Astrocyte (in vitro differentiated cells and primary cell): ENCODE measurements at regions not wholly inside any gene's neighbourhood (a gene's known extent, or its start where the extent isn't known, plus 50 kb on each side); places are given as distances from the start of the nearest gene placed in this dataset.

Experiments used
- CTCF ChIP-seq: IDR thresholded peaks from 2 replicates; pipeline ENCODE4 v1.5.1; 2011; ENCODE audit warnings: low read depth, mild to moderate bottlenecking, inconsistent platforms, low read length, moderate library complexity; ENCODE audit not compliant: insufficient read depth
- EZH2 ChIP-seq: IDR thresholded peaks from 2 replicates; pipeline ENCODE4 v1.6.1; 2012; ENCODE audit warnings: mild to moderate bottlenecking, low read length, inconsistent platforms; ENCODE audit not compliant: insufficient read depth

DNA sequence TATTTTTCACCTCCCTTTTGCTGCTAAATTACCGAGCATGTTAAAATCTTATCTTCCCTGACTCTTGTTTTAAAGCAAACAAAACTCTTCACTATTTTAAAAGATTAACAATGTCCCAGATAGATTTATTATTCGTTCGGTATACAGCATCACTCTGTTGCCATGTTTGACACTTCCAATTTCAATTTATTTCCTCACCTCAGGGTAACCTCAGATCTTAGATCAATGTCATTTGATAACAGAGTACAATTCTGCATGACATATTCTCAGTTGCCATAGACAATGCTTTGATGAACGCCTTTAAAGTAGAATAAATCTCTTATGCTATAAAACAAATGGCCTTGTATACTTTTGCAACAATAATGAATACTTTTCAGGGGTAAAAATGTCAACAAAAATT is 1078.1 kb upstream of the IGFBP7 start:
- TF ChIP-seq CTCF (no peak), EZH2 (no peak)
